PC-9 (cell line): ENCODE measurements at regions not wholly inside any gene's neighbourhood (a gene's known extent, or its start where the extent isn't known, plus 50 kb on each side); places are given as distances from the start of the nearest gene placed in this dataset.

Source experiments
- CTCF ChIP-seq: fragments of 200-600 bp; sonication (generic); conservative IDR thresholded peaks from 2 replicates; pipeline ENCODE4 v1.6.1; 2017; ENCODE audit warnings: mixed run types, antibody characterized with exemption, mild to moderate bottlenecking, moderate library complexity
- EZH2 ChIP-seq: fragments of 200-600 bp; sonication (generic); IDR thresholded peaks from 2 replicates; pipeline ENCODE4 v1.8.0; 2017; ENCODE audit warnings: antibody characterized with exemption, low read depth

- TF ChIP-seq EZH2: no peak
- no peak for TF ChIP-seq CTCF
Measured at GRCh38 chr2:204090021-204090420, 153.5 kb downstream of the ICOS start.
